SK-N-SH treated with all-trans-retinoic acid at 6 μM for 48 hours (cell line): ENCODE measurements at regions not wholly inside any gene's neighbourhood (a gene's known extent, or its start where the extent isn't known, plus 50 kb on each side); places are given as distances from the start of the nearest gene placed in this dataset.

Experiments
- ATAC-seq: fragments of 200-7000 bp; cut with Tn5 transposase; 3 replicates; pipeline ENCODE4 v1.9.1; 2020; ENCODE audit warnings: mild to moderate bottlenecking, moderate library complexity
- ARNTL ChIP-seq: fragments of 450-650 bp; formaldehyde crosslinking; IDR thresholded peaks from 2 replicates; pipeline ENCODE4 v1.5.0; 2020; ENCODE audit warnings: low read depth, mild to moderate bottlenecking, moderate library complexity, borderline replicate concordance
- BACH2 ChIP-seq: fragments of 250-450 bp; sonication (Bioruptor Pico); IDR thresholded peaks from 2 replicates; pipeline ENCODE4 v1.9.0; 2021; ENCODE audit warnings: mild to moderate bottlenecking, borderline replicate concordance
- ESRRG ChIP-seq: fragments of 250-450 bp; sonication (Bioruptor Pico); IDR thresholded peaks from 2 replicates; pipeline ENCODE4 v1.6.1; 2021; ENCODE audit warnings: mild to moderate bottlenecking
- GLIS3 ChIP-seq: fragments of 250-450 bp; sonication (Bioruptor Pico); IDR thresholded peaks from 2 replicates; pipeline ENCODE4 v1.5.0; 2020; ENCODE audit warnings: mild to moderate bottlenecking, moderate library complexity
- ISL1 ChIP-seq: fragments of 250-450 bp; sonication (Bioruptor Pico); IDR thresholded peaks from 2 replicates; pipeline ENCODE4 v2.1.2; 2022; ENCODE audit warnings: mild to moderate bottlenecking, moderate library complexity
- OSR1 ChIP-seq: fragments of 250-450 bp; sonication (Bioruptor Pico); IDR thresholded peaks from 2 replicates; pipeline ENCODE4 v1.8.0; 2022; ENCODE audit warnings: moderate library complexity, mild to moderate bottlenecking, inconsistent platforms
- PPARA ChIP-seq: fragments of 250-450 bp; sonication (Bioruptor Pico); IDR thresholded peaks from 2 replicates; pipeline ENCODE4 v1.5.0; 2020; ENCODE audit warnings: mild to moderate bottlenecking, borderline replicate concordance
- RARB ChIP-seq: fragments of 250-450 bp; sonication (Bioruptor Pico); IDR thresholded peaks from 2 replicates; pipeline ENCODE4 v1.8.0; 2021; ENCODE audit warnings: mild to moderate bottlenecking, moderate library complexity
- TCF4 ChIP-seq: fragments of 250-450 bp; sonication (Bioruptor Pico); IDR thresholded peaks from 2 replicates; pipeline ENCODE4 v1.8.0; 2021; ENCODE audit warnings: mild to moderate bottlenecking, moderate library complexity, borderline replicate concordance
- TOX ChIP-seq: fragments of 250-450 bp; sonication (Bioruptor Pico); IDR thresholded peaks from 2 replicates; pipeline ENCODE4 v1.8.0; 2021; ENCODE audit warnings: mild to moderate bottlenecking, moderate library complexity, borderline replicate concordance
- TSHZ2 ChIP-seq: fragments of 250-450 bp; sonication (Bioruptor Pico); IDR thresholded peaks from 2 replicates; pipeline ENCODE4 v1.5.0; 2020; ENCODE audit warnings: mild to moderate bottlenecking, moderate library complexity
- ZC3H10 ChIP-seq: fragments of 250-450 bp; sonication (Bioruptor Pico); IDR thresholded peaks from 2 replicates; pipeline ENCODE4 v1.5.1; 2021; ENCODE audit warnings: mild to moderate bottlenecking, moderate library complexity
- ZFP3 ChIP-seq: fragments of 250-450 bp; sonication (Bioruptor Pico); IDR thresholded peaks from 2 replicates; pipeline ENCODE4 v1.5.0; 2020; ENCODE audit warnings: mild to moderate bottlenecking, moderate library complexity
- ZNF565 ChIP-seq: fragments of 450-650 bp; formaldehyde crosslinking; conservative IDR thresholded peaks from 2 replicates; pipeline ENCODE4 v1.5.0; 2020; ENCODE audit warnings: low read depth, mild to moderate bottlenecking, moderate library complexity
- ZNF8 ChIP-seq: fragments of 450-650 bp; formaldehyde crosslinking; IDR thresholded peaks from 2 replicates; pipeline ENCODE4 v1.5.0; 2020; ENCODE audit warnings: mild to moderate bottlenecking, moderate library complexity
- TF ChIP-seq, protein P1 (sequence below): fragments of 250-450 bp; sonication (Bioruptor Pico); IDR thresholded peaks from 2 replicates; pipeline ENCODE4 v1.5.1; 2021; ENCODE audit warnings: mild to moderate bottlenecking, moderate library complexity
- TF ChIP-seq, protein P2 (sequence below): fragments of 250-450 bp; sonication (Bioruptor Pico); IDR thresholded peaks from 2 replicates; pipeline ENCODE4 v1.8.0; 2020; ENCODE audit warnings: mild to moderate bottlenecking, moderate library complexity, borderline replicate concordance
- TF ChIP-seq, protein P3 (sequence below): fragments of 250-450 bp; sonication (Bioruptor Pico); IDR thresholded peaks from 2 replicates; pipeline ENCODE4 v1.5.1; 2020; ENCODE audit warnings: low read depth, mild to moderate bottlenecking, moderate library complexity

DNA sequence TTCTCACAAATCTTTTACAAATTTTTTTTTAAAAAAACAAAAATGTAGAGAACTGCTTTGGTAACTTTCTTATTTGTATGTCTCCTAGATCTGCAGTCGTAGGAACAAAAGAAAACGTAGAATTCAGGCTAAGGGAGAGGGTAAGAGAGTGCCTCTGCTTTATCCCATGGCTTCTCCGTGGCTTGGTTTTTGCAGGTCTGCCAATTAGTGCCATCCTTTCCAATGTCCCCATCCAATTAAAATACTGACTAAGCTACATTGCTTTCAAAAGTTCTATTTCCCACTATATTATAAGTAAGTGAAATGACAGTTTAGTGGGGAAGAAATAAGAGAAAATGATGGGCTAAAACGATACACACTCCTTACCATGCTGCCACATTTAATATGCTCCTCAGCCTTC, 209.3 kb downstream of the CRPPA start:
- no peak for TF ChIP-seq TSHZ2 (CRISPR knock-in tag)
- TF ChIP-seq ISL1 = no peak
- no peak for TF ChIP-seq TCF4 (CRISPR knock-in tag)
- no peak for TF ChIP-seq ZC3H10
- TF ChIP-seq, protein P1, sequence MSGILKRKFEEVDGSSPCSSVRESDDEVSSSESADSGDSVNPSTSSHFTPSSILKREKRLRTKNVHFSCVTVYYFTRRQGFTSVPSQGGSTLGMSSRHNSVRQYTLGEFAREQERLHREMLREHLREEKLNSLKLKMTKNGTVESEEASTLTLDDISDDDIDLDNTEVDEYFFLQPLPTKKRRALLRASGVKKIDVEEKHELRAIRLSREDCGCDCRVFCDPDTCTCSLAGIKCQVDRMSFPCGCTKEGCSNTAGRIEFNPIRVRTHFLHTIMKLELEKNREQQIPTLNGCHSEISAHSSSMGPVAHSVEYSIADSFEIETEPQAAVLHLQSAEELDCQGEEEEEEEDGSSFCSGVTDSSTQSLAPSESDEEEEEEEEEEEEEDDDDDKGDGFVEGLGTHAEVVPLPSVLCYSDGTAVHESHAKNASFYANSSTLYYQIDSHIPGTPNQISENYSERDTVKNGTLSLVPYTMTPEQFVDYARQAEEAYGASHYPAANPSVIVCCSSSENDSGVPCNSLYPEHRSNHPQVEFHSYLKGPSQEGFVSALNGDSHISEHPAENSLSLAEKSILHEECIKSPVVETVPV = no peak
- no peak for TF ChIP-seq TOX (CRISPR knock-in tag)
- no peak for TF ChIP-seq ARNTL (CRISPR knock-in tag)
- TF ChIP-seq ESRRG (CRISPR knock-in tag) = no peak
- no peak for TF ChIP-seq GLIS3 (CRISPR knock-in tag)
- TF ChIP-seq PPARA (CRISPR knock-in tag) = no peak
- no peak for TF ChIP-seq ZNF565 (CRISPR knock-in tag)
- TF ChIP-seq, protein P2, sequence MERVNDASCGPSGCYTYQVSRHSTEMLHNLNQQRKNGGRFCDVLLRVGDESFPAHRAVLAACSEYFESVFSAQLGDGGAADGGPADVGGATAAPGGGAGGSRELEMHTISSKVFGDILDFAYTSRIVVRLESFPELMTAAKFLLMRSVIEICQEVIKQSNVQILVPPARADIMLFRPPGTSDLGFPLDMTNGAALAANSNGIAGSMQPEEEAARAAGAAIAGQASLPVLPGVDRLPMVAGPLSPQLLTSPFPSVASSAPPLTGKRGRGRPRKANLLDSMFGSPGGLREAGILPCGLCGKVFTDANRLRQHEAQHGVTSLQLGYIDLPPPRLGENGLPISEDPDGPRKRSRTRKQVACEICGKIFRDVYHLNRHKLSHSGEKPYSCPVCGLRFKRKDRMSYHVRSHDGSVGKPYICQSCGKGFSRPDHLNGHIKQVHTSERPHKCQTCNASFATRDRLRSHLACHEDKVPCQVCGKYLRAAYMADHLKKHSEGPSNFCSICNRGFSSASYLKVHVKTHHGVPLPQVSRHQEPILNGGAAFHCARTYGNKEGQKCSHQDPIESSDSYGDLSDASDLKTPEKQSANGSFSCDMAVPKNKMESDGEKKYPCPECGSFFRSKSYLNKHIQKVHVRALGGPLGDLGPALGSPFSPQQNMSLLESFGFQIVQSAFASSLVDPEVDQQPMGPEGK (CRISPR knock-in tag) = no peak
- TF ChIP-seq, protein P3, sequence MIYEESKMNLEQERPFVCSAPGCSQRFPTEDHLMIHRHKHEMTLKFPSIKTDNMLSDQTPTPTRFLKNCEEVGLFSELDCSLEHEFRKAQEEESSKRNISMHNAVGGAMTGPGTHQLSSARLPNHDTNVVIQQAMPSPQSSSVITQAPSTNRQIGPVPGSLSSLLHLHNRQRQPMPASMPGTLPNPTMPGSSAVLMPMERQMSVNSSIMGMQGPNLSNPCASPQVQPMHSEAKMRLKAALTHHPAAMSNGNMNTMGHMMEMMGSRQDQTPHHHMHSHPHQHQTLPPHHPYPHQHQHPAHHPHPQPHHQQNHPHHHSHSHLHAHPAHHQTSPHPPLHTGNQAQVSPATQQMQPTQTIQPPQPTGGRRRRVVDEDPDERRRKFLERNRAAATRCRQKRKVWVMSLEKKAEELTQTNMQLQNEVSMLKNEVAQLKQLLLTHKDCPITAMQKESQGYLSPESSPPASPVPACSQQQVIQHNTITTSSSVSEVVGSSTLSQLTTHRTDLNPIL (CRISPR knock-in tag) = no peak
- no peak for TF ChIP-seq BACH2
- no peak for ATAC-seq

DNA sequence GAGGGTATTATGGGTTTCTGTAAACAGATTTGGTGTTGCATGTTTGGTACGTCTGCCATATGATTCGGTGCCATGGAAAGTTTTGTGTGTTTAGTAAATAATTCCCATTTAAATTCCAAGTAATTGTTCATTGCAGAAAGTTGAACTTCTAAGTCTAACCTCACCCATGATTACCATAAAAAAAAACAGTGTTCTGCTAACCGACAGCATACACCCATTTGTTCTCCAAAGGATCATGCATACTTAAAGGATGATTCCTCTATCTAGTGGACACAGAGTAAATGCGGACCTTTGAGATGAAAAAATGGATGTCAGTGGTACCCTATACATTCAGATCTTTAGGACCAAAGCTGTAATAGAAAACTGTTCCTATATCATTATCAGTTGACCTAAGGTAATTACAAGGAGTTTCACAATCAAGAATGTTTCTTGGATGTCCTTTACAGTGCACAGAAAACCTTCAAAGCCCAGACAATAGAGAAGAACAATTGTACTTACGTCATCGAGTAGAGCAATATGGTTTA, 209.9 kb downstream of the CRPPA start:
- no peak for ATAC-seq
- TF ChIP-seq ARNTL (CRISPR knock-in tag) = no peak
- TF ChIP-seq ZNF8 (CRISPR knock-in tag) = no peak
- no peak for TF ChIP-seq ZNF565 (CRISPR knock-in tag)
- TF ChIP-seq ZFP3 = no peak
- no peak for TF ChIP-seq OSR1 (CRISPR knock-in tag)
- TF ChIP-seq TOX (CRISPR knock-in tag) = no peak

DNA sequence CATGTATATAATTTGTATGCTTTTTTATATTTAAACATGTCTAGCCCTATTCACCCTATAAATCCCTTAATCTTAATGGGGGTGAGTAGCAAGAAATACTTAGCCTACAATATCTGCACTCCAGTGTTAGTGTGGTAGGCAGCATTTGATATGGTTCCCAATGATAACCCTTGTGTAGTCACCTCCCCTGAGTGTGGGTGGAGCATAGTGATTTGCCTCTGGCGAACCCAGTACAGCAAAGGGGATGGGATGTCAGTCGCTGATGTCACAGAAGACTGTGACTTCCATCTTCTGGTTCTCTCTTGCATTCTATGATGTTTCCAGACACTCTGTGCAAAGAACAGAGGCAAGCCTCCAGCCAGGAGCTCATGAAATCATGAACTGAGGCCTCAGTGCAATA, 211.2 kb downstream of the CRPPA start:
- no peak for ATAC-seq
- TF ChIP-seq OSR1 (CRISPR knock-in tag) (no peak), ZNF8 (CRISPR knock-in tag) (no peak), PPARA (CRISPR knock-in tag) (no peak), ZC3H10 (no peak)

- ATAC-seq = no peak
- no peak for TF ChIP-seq GLIS3 (CRISPR knock-in tag)
- TF ChIP-seq ARNTL (CRISPR knock-in tag) = no peak
- TF ChIP-seq RARB (CRISPR knock-in tag) = no peak
- TF ChIP-seq TSHZ2 (CRISPR knock-in tag) = no peak
- no peak for TF ChIP-seq TOX (CRISPR knock-in tag)
- TF ChIP-seq ISL1 = no peak
These were observed 214.0 kb downstream of the CRPPA start for GRCh38 chr7:16207321-16207720.
